ENCODE measurements at regions not wholly inside any gene's neighbourhood (a gene's known extent, or its start where the extent isn't known, plus 50 kb on each side); places are given as distances from the start of the nearest gene placed in this dataset.

- H3K9me3 ChIP-seq (ENCODE audit: low read depth, low read length): no peaks in the 10 kb centered on the region
- H3K4me1 ChIP-seq (ENCODE audit: insufficient read depth, low read length): no peaks in the 10 kb centered on the region
- H3K4me3 ChIP-seq (ENCODE audit: low read length): no peak overlapping the region
- no peaks in the 10 kb centered on the region for H3K27me3 ChIP-seq (ENCODE audit: insufficient read depth, low read length)
Measured at GRCh38 chr20:39800111-39800510, 838.0 kb downstream of the DHX35 start.

GRCh38 chr20:39799366-39799965 lies 837.3 kb downstream of the DHX35 start:
- Histone ChIP-seq H3K4me3 (ENCODE audit: low read length) (no peak overlapping the region), H3K4me1 (ENCODE audit: insufficient read depth, low read length) (no peaks in the 10 kb centered on the region), H3K27me3 (ENCODE audit: insufficient read depth, low read length) (no peaks in the 10 kb centered on the region), H3K9me3 (ENCODE audit: low read depth, low read length) (no peaks in the 10 kb centered on the region)

GRCh38 chr20:39795401-39796272 lies 833.5 kb downstream of the DHX35 start:
- Histone ChIP-seq H3K27me3 (ENCODE audit: insufficient read depth, low read length) (no peaks in the 10 kb centered on the region), H3K4me1 (ENCODE audit: insufficient read depth, low read length) (no peaks in the 10 kb centered on the region), H3K4me3 (ENCODE audit: low read length) (no peak overlapping the region), H3K9me3 (ENCODE audit: low read depth, low read length) (no peaks in the 10 kb centered on the region)

GRCh38 chr20:39792334-39792733 lies 830.2 kb downstream of the DHX35 start:
- H3K4me3 ChIP-seq (ENCODE audit: low read length): no peak overlapping the region
- no peaks in the 10 kb centered on the region for H3K27me3 ChIP-seq (ENCODE audit: insufficient read depth, low read length)
- H3K9me3 ChIP-seq (ENCODE audit: low read depth, low read length): no peaks in the 10 kb centered on the region
- H3K4me1 ChIP-seq (ENCODE audit: insufficient read depth, low read length): no peaks in the 10 kb centered on the region

GRCh38 chr20:39789411-39789810 lies 827.3 kb downstream of the DHX35 start:
- Histone ChIP-seq H3K27me3 (ENCODE audit: insufficient read depth, low read length) (no peaks in the 10 kb centered on the region), H3K4me1 (ENCODE audit: insufficient read depth, low read length) (no peaks in the 10 kb centered on the region), H3K4me3 (ENCODE audit: low read length) (no peak overlapping the region), H3K9me3 (ENCODE audit: low read depth, low read length) (no peaks in the 10 kb centered on the region)

- Histone ChIP-seq H3K27me3 (ENCODE audit: insufficient read depth, low read length) (no peaks in the 10 kb centered on the region), H3K4me1 (ENCODE audit: insufficient read depth, low read length) (no peaks in the 10 kb centered on the region), H3K4me3 (ENCODE audit: low read length) (no peak overlapping the region), H3K9me3 (ENCODE audit: low read depth, low read length) (no peaks in the 10 kb centered on the region)
Measured at GRCh38 chr20:39785252-39785917, 823.2 kb downstream of the DHX35 start.

- no peaks in the 10 kb centered on the region for H3K27me3 ChIP-seq (ENCODE audit: insufficient read depth, low read length)
- H3K4me3 ChIP-seq (ENCODE audit: low read length): no peak overlapping the region
- H3K9me3 ChIP-seq (ENCODE audit: low read depth, low read length): no peaks in the 10 kb centered on the region
- no peaks in the 10 kb centered on the region for H3K4me1 ChIP-seq (ENCODE audit: insufficient read depth, low read length)
Measured at GRCh38 chr20:39784693-39785092, 822.5 kb downstream of the DHX35 start.

GRCh38 chr20:39778847-39779604 lies 816.9 kb downstream of the DHX35 start:
- Histone ChIP-seq H3K27me3 (ENCODE audit: insufficient read depth, low read length) (no peaks in the 10 kb centered on the region), H3K4me1 (ENCODE audit: insufficient read depth, low read length) (no peaks in the 10 kb centered on the region), H3K9me3 (ENCODE audit: low read depth, low read length) (no peaks in the 10 kb centered on the region), H3K4me3 (ENCODE audit: low read length) (no peak overlapping the region)

- no peak overlapping the region for H3K4me3 ChIP-seq (ENCODE audit: low read length)
- H3K4me1 ChIP-seq (ENCODE audit: insufficient read depth, low read length): no peaks in the 10 kb centered on the region
- H3K9me3 ChIP-seq (ENCODE audit: low read depth, low read length): no peaks in the 10 kb centered on the region
- no peaks in the 10 kb centered on the region for H3K27me3 ChIP-seq (ENCODE audit: insufficient read depth, low read length)
Measured at GRCh38 chr20:39778431-39778830, 816.3 kb downstream of the DHX35 start.

- Histone ChIP-seq H3K27me3 (ENCODE audit: insufficient read depth, low read length) (no peaks in the 10 kb centered on the region), H3K9me3 (ENCODE audit: low read depth, low read length) (no peaks in the 10 kb centered on the region), H3K4me1 (ENCODE audit: insufficient read depth, low read length) (no peaks in the 10 kb centered on the region)
Measured at GRCh38 chr20:39777610-39778009, 815.5 kb downstream of the DHX35 start.

GRCh38 chr20:39775110-39775509 lies 813.0 kb downstream of the DHX35 start:
- Histone ChIP-seq H3K4me3 (ENCODE audit: low read length) (no peak overlapping the region), H3K9me3 (ENCODE audit: low read depth, low read length) (peaks cover 2% of the 10 kb centered on the region), H3K4me1 (ENCODE audit: insufficient read depth, low read length) (no peaks in the 10 kb centered on the region), H3K27me3 (ENCODE audit: insufficient read depth, low read length) (no peaks in the 10 kb centered on the region)

More at GRCh38 chr20:39777610-39778009, 815.5 kb downstream of the DHX35 start:
- H3K4me3 ChIP-seq (ENCODE audit: low read length): no peak overlapping the region

- Histone ChIP-seq H3K9me3 (ENCODE audit: low read depth, low read length) (peaks cover 9% of the 10 kb centered on the region), H3K4me3 (ENCODE audit: low read length) (no peak overlapping the region), H3K4me1 (ENCODE audit: insufficient read depth, low read length) (no peaks in the 10 kb centered on the region), H3K27me3 (ENCODE audit: insufficient read depth, low read length) (no peaks in the 10 kb centered on the region)
Measured at GRCh38 chr20:39773380-39774000, 811.3 kb downstream of the DHX35 start.

GRCh38 chr20:39767352-39767751 lies 805.2 kb downstream of the DHX35 start:
- Histone ChIP-seq H3K27me3 (ENCODE audit: insufficient read depth, low read length) (no peaks in the 10 kb centered on the region), H3K4me1 (ENCODE audit: insufficient read depth, low read length) (no peaks in the 10 kb centered on the region), H3K9me3 (ENCODE audit: low read depth, low read length) (peaks cover 18% of the 10 kb centered on the region), H3K4me3 (ENCODE audit: low read length) (no peak overlapping the region)

- Histone ChIP-seq H3K27me3 (ENCODE audit: insufficient read depth, low read length) (no peaks in the 10 kb centered on the region), H3K4me1 (ENCODE audit: insufficient read depth, low read length) (no peaks in the 10 kb centered on the region), H3K4me3 (ENCODE audit: low read length) (no peak overlapping the region), H3K9me3 (ENCODE audit: low read depth, low read length) (peaks cover 18% of the 10 kb centered on the region)
Measured at GRCh38 chr20:39766333-39766732, 804.2 kb downstream of the DHX35 start.
